ENCODE measurements at regions not wholly inside any gene's neighbourhood (a gene's known extent, or its start where the extent isn't known, plus 50 kb on each side); places are given as distances from the start of the nearest gene placed in this dataset.

DNA sequence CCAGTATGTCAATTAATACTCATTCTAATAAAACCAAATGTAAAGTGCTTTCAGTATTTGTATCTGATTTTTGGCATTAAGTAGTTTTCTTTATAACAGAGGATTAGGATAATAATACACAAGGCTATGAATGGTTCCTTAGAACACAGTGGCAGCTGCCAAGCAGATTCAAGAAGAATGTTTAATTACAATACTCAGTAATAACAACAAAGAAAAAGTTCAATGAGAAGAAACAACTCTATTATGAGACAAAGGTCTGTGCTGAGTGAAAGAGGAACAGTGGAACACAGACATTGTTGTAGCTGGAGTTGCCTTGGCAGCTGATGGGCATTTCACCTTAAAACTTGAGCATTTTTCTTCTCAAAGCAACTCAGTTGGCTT, 502.6 kb upstream of the NR3C2 start:
- TF ChIP-seq, protein P1, sequence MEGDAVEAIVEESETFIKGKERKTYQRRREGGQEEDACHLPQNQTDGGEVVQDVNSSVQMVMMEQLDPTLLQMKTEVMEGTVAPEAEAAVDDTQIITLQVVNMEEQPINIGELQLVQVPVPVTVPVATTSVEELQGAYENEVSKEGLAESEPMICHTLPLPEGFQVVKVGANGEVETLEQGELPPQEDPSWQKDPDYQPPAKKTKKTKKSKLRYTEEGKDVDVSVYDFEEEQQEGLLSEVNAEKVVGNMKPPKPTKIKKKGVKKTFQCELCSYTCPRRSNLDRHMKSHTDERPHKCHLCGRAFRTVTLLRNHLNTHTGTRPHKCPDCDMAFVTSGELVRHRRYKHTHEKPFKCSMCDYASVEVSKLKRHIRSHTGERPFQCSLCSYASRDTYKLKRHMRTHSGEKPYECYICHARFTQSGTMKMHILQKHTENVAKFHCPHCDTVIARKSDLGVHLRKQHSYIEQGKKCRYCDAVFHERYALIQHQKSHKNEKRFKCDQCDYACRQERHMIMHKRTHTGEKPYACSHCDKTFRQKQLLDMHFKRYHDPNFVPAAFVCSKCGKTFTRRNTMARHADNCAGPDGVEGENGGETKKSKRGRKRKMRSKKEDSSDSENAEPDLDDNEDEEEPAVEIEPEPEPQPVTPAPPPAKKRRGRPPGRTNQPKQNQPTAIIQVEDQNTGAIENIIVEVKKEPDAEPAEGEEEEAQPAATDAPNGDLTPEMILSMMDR (IDR thresholded peaks at IDR 0.05; ENCODE audit: low read depth, low read length, missing control alignments) = no peak
- DNase-seq (ENCODE audit: extremely low read depth, low read depth) = no peak
- no peak overlapping the region for H3K4me3 ChIP-seq (replicated peaks; ENCODE audit: low read depth, low read length)

DNA sequence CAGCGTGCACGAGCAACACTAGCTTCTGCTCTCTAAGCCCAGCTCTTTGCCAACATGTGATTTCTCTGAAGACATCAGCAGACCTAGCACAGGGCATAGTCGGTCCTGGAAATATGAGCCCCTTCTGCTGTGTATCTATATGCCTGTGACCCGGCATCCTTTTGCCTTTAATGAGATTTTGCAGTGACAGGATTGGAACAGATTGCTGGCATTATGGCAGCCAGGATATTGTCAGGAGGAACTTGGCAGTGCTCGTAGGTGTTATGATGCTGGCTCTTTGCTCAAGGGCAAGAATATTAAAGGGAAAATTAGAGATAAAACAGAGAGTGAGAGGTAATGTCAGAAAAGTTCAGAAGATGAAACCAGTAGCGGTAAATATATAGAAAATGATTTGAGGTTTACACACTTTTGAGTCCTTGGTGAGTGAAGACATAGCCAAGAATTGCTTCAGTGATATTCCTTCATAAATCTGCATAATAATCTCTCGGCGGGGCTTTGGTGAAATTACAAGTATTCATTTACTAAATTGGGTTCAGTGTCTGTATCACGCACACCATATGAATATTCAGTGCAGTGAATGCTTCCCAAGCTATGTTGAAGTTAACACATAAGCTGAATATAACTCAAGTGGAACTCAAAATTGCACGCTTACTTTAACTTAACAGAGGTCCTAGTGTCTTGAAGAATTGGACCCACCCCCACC, 502.1 kb upstream of the NR3C2 start:
- TF ChIP-seq, protein P1 (IDR thresholded peaks at IDR 0.05; ENCODE audit: low read depth, low read length, missing control alignments) = no peak
- H3K4me3 ChIP-seq (replicated peaks; ENCODE audit: low read depth, low read length) = no peak overlapping the region
- DNase-seq (ENCODE audit: extremely low read depth, low read depth) = no peak

DNA sequence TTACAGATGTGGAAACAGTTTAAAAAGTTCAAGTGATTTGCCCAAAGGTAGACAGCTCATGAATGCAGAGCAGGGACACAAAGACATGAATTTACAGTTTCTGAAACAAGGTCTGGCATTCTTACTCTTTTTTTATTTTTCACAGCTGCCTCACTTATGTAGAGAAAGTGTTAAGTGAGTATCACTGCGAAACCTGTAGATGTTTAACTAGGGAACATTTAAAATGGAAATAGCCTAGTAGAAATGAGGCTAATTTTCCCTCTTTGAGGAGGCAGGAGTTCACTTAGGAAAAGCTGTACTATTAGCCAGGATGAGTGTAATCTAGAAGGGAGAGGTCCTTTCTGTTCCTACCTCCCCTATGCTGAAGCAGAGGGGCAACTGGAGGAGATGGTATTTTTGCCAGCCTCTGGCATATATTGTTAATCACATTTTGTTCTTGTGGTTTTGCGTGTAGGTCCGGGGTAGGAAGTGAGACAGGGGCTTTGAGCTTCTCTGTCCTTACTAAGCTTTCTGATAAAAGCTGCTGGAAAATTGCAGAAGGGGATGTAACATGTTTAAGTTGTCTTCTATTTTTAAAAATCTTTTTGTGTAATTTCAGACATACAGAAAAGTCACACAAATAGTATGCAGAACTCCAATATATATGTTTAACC, 492.8 kb upstream of the NR3C2 start:
- H3K4me3 ChIP-seq (replicated peaks; ENCODE audit: low read depth, low read length) = no peak overlapping the region
- TF ChIP-seq, protein P1 (IDR thresholded peaks at IDR 0.05; ENCODE audit: low read depth, low read length, missing control alignments) = no peak
- no peak for DNase-seq (ENCODE audit: extremely low read depth, low read depth)

DNA sequence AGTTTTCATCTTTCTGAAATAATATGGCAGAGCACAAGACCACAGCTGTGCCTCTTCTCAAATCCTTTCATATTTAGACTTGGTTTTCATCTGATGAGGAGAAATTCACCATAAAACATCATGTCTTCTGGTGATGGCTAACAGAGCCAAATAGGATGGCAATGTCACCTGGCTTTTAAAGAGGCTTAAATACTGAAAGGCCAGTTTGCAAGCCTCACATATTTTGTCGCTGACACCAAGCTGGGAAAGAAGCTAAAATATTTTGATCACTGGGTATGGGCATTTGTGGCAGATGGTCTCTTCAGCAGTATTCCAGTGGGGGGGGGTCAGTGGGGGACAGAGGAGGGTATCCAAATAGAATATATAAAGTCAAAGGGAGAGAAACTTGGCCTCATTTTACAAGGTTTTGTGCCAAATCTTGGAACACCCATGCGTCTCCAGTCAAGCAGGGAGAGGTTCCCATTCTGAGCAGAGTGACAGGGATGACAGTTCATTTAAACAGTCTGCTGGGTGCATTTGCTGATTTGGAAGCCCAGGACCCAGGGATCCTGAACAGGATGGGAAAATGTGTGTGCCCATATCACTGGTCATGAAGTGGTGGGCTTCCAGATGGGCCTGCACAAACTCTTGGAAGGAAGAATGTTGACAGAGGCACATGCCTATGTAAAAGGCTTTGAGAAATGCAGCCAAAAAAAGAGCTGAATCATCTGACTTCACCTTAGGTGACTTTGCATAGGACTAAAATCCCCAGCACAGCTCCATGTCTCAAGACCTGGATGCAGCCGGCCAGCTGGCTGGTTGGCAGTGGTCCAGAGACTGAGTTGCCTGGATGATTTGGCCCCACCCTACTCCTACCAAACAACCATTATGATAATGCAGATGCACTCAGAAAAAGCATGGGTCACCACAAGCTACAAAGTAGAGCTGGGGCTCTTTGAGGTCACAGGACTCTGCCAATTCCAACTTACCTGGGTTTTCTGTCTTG, 484.4 kb upstream of the NR3C2 start:
- TF ChIP-seq, protein P1 (IDR thresholded peaks at IDR 0.05; ENCODE audit: low read depth, low read length, missing control alignments) = no peak
- no peak for DNase-seq (ENCODE audit: extremely low read depth, low read depth)

DNA sequence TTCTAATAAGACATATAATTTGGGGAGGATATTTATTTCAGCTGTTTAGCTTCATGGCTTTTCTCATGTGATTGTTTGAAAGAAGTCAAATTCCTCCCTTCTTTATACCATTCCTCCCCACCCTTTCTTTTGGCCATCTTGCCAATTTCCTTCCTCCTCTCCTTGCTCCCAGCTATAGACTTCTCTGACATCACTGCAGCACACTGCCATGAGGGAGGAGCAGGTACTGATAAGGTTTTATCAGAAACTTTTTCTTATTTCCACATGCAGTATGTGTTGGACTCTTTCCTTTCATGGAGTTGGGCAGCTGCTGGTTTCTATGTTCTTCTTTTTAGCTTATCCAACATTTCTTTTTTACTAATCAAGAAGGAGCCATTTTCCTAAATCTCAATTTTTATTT, 481.7 kb upstream of the NR3C2 start:
- no peak overlapping the region for H3K4me3 ChIP-seq (replicated peaks; ENCODE audit: low read depth, low read length)
- no peak for DNase-seq (ENCODE audit: extremely low read depth, low read depth)
- TF ChIP-seq, protein P1 (IDR thresholded peaks at IDR 0.05; ENCODE audit: low read depth, low read length, missing control alignments) = no peak

More for the DNA sequence above, 484.4 kb upstream of the NR3C2 start:
- H3K4me3 ChIP-seq (replicated peaks; ENCODE audit: low read depth, low read length) = no peak overlapping the region

DNA sequence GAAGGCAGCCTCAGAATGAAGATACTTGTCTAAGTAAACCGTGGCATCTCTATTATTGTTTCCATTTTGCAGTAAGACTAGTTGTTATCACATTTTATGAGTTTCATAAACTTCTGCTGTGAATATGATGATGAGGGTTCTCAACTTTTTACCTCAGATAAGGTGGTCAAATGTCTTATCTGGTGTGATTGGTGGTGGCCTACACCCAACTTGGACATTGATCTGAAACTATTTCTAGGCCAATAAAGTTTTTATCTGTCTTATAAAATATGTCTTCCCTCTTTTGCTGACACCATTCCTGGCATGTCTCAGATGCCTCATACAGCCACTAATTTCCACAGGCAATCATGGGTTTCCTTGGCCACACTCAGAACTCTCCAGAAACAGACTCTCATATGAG, 480.3 kb upstream of the NR3C2 start:
- no peak overlapping the region for H3K4me3 ChIP-seq (replicated peaks; ENCODE audit: low read depth, low read length)
- DNase-seq (ENCODE audit: extremely low read depth, low read depth) = no peak
- TF ChIP-seq, protein P1 (IDR thresholded peaks at IDR 0.05; ENCODE audit: low read depth, low read length, missing control alignments) = no peak

Data from HFF-Myc (cell line).